T-helper 2 cell treated with Interferon-gamma antibody and Interleukin-4, amounts not matched to agents 5 μg/mL and 100 μg/mL, for 36 hours (primary cell): ENCODE measurements at regions not wholly inside any gene's neighbourhood (a gene's known extent, or its start where the extent isn't known, plus 50 kb on each side); places are given as distances from the start of the nearest gene placed in this dataset.

ENCODE experiments used
- DNase-seq: peaks from one replicate; pipeline ENCODE4 v3.0.0; 2021; ENCODE audit warnings: low spot score
- H3K27ac Mint-ChIP-seq: one replicate; pipeline ENCODE4 v1.8.0; 2021; ENCODE audit warnings: mild to moderate bottlenecking, mixed read lengths
- H3K27me3 Mint-ChIP-seq: one replicate; pipeline ENCODE4 v1.8.0; 2021; ENCODE audit warnings: low read depth, mixed read lengths
- H3K36me3 Mint-ChIP-seq: one replicate; pipeline ENCODE4 v1.8.0; 2021; ENCODE audit warnings: low read depth, mixed read lengths
- H3K4me1 Mint-ChIP-seq: one replicate; pipeline ENCODE4 v1.8.0; 2021; ENCODE audit warnings: low read depth, mixed read lengths
- H3K4me3 Mint-ChIP-seq: one replicate; pipeline ENCODE4 v1.8.0; 2022; ENCODE audit warnings: mild to moderate bottlenecking, moderate library complexity, mixed read lengths
- H3K9me3 Mint-ChIP-seq: one replicate; pipeline ENCODE4 v1.8.0; 2021; ENCODE audit warnings: mixed read lengths

GRCh38 chr7:135844903-135845302, 96.3 kb upstream of the FAM180A start:
- H3K36me3 Mint-ChIP-seq: no peaks in the 10 kb centered on the region
- no peak overlapping the region for H3K4me3 Mint-ChIP-seq
- no peaks in the 10 kb centered on the region for H3K27me3 Mint-ChIP-seq
- no peak for DNase-seq
- no peaks in the 10 kb centered on the region for H3K4me1 Mint-ChIP-seq
- no peaks in the 10 kb centered on the region for H3K9me3 Mint-ChIP-seq
- H3K27ac Mint-ChIP-seq: no peak overlapping the region

- H3K36me3 Mint-ChIP-seq: no peaks in the 10 kb centered on the region
- H3K4me1 Mint-ChIP-seq: no peaks in the 10 kb centered on the region
- H3K9me3 Mint-ChIP-seq: no peaks in the 10 kb centered on the region
- no peaks in the 10 kb centered on the region for H3K27me3 Mint-ChIP-seq
- H3K4me3 Mint-ChIP-seq: no peak overlapping the region
- DNase-seq: no peak
- H3K27ac Mint-ChIP-seq: no peak overlapping the region
Measured at GRCh38 chr7:135843214-135843613, 94.6 kb upstream of the FAM180A start.

- Mint-ChIP-seq H3K4me3 (no peak overlapping the region), H3K9me3 (no peaks in the 10 kb centered on the region), H3K4me1 (no peaks in the 10 kb centered on the region), H3K36me3 (no peaks in the 10 kb centered on the region), H3K27ac (no peak overlapping the region), H3K27me3 (no peaks in the 10 kb centered on the region)
- no peak for DNase-seq
Measured at GRCh38 chr7:135842446-135843179, 94.0 kb upstream of the FAM180A start.

- no peaks in the 10 kb centered on the region for H3K9me3 Mint-ChIP-seq
- no peaks in the 10 kb centered on the region for H3K36me3 Mint-ChIP-seq
- H3K27ac Mint-ChIP-seq: no peak overlapping the region
- H3K4me1 Mint-ChIP-seq: no peaks in the 10 kb centered on the region
- H3K27me3 Mint-ChIP-seq: no peaks in the 10 kb centered on the region
- no peak for DNase-seq
- H3K4me3 Mint-ChIP-seq: no peak overlapping the region
Measured at GRCh38 chr7:135840591-135840990, 92.0 kb upstream of the FAM180A start.

DNA sequence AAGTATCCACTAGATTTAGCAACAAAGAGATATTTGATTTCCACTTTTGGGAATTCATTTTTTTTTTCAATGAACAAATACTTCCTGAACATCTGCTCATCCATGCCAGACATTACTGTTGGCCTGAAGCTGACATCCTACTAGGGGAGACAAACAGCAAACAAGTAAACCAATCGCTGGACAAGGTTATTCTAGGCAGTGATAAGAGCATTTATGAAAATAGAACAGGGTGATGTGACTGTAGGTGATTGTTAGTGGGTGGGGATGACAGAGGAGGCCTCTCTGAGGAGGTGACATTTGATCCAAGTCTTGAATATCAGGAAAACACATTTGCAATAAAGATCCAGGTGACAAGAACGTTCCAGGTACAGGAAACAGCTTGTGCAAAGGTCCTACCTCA, 89.1 kb upstream of the FAM180A start:
- no peak overlapping the region for H3K27ac Mint-ChIP-seq
- no peak for DNase-seq
- no peaks in the 10 kb centered on the region for H3K36me3 Mint-ChIP-seq
- no peaks in the 10 kb centered on the region for H3K27me3 Mint-ChIP-seq
- no peaks in the 10 kb centered on the region for H3K4me1 Mint-ChIP-seq
- H3K9me3 Mint-ChIP-seq: no peaks in the 10 kb centered on the region
- H3K4me3 Mint-ChIP-seq: no peak overlapping the region

DNA sequence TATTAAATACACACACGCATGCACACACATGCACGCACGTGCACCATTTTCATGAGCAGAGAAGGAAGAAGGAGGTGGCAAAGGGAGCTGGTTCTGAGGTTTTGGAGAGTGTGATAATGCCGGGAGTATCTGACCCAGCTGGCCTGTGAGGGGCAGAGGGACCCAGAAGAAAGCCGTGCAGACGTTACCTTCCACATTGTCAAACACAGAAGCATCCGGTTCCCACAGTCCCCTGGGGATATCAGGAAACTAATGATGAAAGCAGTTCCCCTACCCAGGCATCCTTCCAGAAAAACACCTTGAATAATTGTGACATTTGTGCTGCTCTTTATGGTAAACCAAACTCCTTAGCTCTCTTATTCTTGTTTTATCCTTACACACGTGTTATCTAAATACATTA, 85.7 kb upstream of the FAM180A start:
- Mint-ChIP-seq H3K4me3 (no peak overlapping the region), H3K27me3 (peaks cover 6% of the 10 kb centered on the region)

DNA sequence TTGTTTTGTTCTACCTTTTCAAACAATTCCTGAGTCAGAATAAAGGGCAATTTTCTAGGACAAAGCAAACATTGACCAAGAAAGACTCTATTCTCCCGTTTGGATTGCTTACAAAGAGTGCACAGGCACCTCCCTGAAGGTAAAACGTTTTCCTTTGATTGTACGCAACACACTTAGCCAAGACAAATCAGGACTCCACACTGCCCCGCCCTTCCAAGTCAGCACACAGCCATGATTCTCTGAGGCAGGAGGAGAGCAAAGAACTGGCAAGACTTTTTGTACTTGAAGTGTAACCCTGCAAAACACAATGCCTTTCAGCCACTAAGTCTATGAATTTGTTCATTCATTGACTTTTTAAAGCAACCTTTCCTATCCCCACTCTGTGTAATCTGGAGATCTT, 85.0 kb upstream of the FAM180A start:
- no peak for DNase-seq
- no peak overlapping the region for H3K27ac Mint-ChIP-seq
- no peak overlapping the region for H3K4me3 Mint-ChIP-seq
- H3K9me3 Mint-ChIP-seq: no peaks in the 10 kb centered on the region
- H3K27me3 Mint-ChIP-seq: peaks cover 6% of the 10 kb centered on the region
- H3K36me3 Mint-ChIP-seq: no peaks in the 10 kb centered on the region
- H3K4me1 Mint-ChIP-seq: peaks cover 6% of the 10 kb centered on the region

More for the DNA sequence above, 85.7 kb upstream of the FAM180A start:
- DNase-seq: no peak
- H3K4me1 Mint-ChIP-seq: peaks cover 6% of the 10 kb centered on the region
- H3K36me3 Mint-ChIP-seq: no peaks in the 10 kb centered on the region
- no peak overlapping the region for H3K27ac Mint-ChIP-seq
- H3K9me3 Mint-ChIP-seq: no peaks in the 10 kb centered on the region

DNA sequence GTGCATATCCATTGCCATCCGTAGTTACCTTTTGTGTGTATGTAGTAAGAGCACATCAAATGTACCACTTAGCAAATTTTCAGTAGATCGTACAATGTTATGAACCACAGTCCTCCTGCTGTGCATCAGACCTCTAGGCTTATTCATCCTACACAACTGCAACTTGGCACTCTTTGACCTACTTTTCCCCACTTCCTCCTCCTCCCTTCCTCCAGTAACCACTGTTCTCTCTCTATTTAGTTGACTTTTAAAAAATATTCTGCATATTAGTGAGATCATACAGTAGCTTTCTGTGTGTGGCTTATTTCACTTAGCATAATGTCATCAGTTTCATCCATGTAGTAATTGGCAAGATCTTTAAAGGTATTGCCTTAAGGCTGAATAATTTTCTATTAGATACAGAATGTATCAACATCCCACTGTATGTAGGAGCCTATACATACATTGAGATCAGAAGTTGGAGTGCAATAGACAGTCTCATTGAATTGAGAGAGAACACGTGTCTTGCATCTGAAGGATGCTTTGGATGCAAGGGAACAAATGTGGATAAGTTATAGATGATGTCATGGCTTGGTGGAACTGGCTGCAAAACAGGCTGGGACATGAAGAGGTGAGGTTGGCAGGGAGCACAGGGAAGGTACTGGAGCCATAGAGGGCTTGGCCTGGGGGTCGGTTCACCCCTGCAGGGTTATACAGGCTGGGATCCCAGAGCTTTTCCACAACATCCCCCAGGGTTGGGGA, 83.0 kb upstream of the FAM180A start:
- H3K36me3 Mint-ChIP-seq: no peaks in the 10 kb centered on the region
- H3K9me3 Mint-ChIP-seq: no peaks in the 10 kb centered on the region
- H3K27me3 Mint-ChIP-seq: peaks cover 6% of the 10 kb centered on the region
- H3K4me1 Mint-ChIP-seq: peaks cover 6% of the 10 kb centered on the region
- H3K4me3 Mint-ChIP-seq: no peak overlapping the region
- no peak overlapping the region for H3K27ac Mint-ChIP-seq
- no peak for DNase-seq

GRCh38 chr7:135828604-135829003, 80.0 kb upstream of the FAM180A start:
- no peak overlapping the region for H3K4me3 Mint-ChIP-seq
- H3K9me3 Mint-ChIP-seq: no peaks in the 10 kb centered on the region
- DNase-seq: no peak
- peaks cover 6% of the 10 kb centered on the region for H3K27me3 Mint-ChIP-seq
- H3K36me3 Mint-ChIP-seq: no peaks in the 10 kb centered on the region
- peaks cover 6% of the 10 kb centered on the region for H3K4me1 Mint-ChIP-seq
- no peak overlapping the region for H3K27ac Mint-ChIP-seq

DNA sequence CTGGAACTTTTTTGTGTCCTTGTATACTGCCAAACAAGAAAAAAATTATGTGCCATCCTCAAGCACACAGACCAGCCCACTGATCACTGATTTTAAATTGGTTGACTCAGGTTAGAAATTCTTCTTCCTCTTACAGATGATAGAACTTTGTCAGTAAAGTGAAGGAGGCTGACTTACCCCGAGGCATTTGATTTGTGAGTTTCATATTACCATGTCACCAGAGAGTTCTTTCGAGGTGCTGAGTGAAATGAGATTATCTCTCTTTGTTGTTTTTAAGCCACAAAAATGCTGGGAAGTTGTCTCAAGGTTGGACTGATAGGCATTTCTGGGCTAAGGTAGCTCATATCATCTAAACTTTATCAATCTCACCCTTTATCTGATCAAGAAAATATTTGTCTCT, 78.8 kb upstream of the FAM180A start:
- Mint-ChIP-seq H3K27me3 (peaks cover 6% of the 10 kb centered on the region), H3K27ac (no peak overlapping the region)
- no peak for DNase-seq

GRCh38 chr7:135825406-135825805, 76.8 kb upstream of the FAM180A start:
- H3K4me1 Mint-ChIP-seq: no peaks in the 10 kb centered on the region
- no peak overlapping the region for H3K4me3 Mint-ChIP-seq
- peaks cover 4% of the 10 kb centered on the region for H3K27me3 Mint-ChIP-seq
- no peak for DNase-seq
- no peak overlapping the region for H3K27ac Mint-ChIP-seq
- H3K9me3 Mint-ChIP-seq: no peaks in the 10 kb centered on the region
- no peaks in the 10 kb centered on the region for H3K36me3 Mint-ChIP-seq

More for the DNA sequence above, 78.8 kb upstream of the FAM180A start:
- Mint-ChIP-seq H3K4me1 (peaks cover 6% of the 10 kb centered on the region), H3K36me3 (no peaks in the 10 kb centered on the region), H3K9me3 (no peaks in the 10 kb centered on the region), H3K4me3 (no peak overlapping the region)

GRCh38 chr7:135822376-135822775, 73.8 kb upstream of the FAM180A start:
- H3K9me3 Mint-ChIP-seq: no peaks in the 10 kb centered on the region
- H3K27me3 Mint-ChIP-seq: peaks cover 4% of the 10 kb centered on the region

GRCh38 chr7:135817583-135817982, 69.0 kb upstream of the FAM180A start:
- no peak overlapping the region for H3K4me3 Mint-ChIP-seq
- no peak overlapping the region for H3K27ac Mint-ChIP-seq
- no peaks in the 10 kb centered on the region for H3K9me3 Mint-ChIP-seq
- H3K4me1 Mint-ChIP-seq: no peaks in the 10 kb centered on the region
- DNase-seq: no peak
- no peaks in the 10 kb centered on the region for H3K36me3 Mint-ChIP-seq
- H3K27me3 Mint-ChIP-seq: peaks cover 4% of the 10 kb centered on the region

More at GRCh38 chr7:135822376-135822775, 73.8 kb upstream of the FAM180A start:
- Mint-ChIP-seq H3K36me3 (no peaks in the 10 kb centered on the region), H3K27ac (no peak overlapping the region), H3K4me1 (no peaks in the 10 kb centered on the region), H3K4me3 (no peak overlapping the region)
- DNase-seq: no peak

DNA sequence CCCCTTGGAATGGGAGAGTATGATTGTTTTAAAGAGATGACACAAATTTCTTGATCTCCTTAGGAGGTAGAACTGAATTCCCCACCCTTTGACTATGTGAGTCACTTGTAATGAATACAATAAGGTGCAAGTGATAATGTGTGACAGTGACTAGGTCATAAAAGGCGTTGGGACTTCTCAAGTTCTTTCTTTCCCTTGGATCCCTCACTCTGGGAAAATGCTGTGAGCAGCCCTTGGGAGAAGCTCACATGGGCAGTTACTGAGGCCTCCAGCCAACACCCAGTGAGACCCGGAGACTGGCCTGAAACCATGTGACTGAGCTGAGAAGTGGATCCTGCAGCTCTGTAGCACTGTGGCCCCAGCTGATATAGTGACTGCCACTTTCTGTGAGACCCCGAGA, 66.4 kb upstream of the FAM180A start:
- Mint-ChIP-seq H3K4me3 (no peak overlapping the region), H3K27ac (no peak overlapping the region), H3K4me1 (no peaks in the 10 kb centered on the region), H3K9me3 (no peaks in the 10 kb centered on the region), H3K36me3 (no peaks in the 10 kb centered on the region), H3K27me3 (no peaks in the 10 kb centered on the region)
- DNase-seq: no peak
